HG02885 (cell line): ENCODE measurements at regions not wholly inside any gene's neighbourhood (a gene's known extent, or its start where the extent isn't known, plus 50 kb on each side); places are given as distances from the start of the nearest gene placed in this dataset.

Source experiments
- ATAC-seq: cut with Tn5 transposase; IDR thresholded peaks from one replicate; pipeline ENCODE4 v1.9.1; 2021; ENCODE audit warnings: mild to moderate bottlenecking; ENCODE audit not compliant: unreplicated experiment, poor library complexity

DNA sequence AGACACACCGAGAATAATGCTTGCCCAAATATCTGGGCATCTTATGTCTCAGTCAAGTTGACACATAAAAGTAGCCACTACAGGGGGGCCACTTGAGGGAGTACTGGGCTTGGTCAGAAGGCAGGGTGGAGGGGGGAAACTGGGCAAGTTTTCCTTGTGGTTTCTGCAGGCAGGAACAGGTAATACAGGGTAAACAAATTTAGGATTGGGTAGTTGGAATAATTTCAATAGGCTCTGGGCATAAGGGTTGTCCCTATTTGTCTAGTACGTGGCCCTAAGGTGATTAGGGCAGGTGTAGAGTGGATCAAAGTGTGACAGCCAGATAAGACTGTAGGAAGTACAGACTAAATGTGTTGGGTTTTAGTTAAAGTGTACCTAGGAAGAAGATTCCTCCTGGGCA lies 353.1 kb downstream of the TLE4 start:
- ATAC-seq, result no peak

DNA sequence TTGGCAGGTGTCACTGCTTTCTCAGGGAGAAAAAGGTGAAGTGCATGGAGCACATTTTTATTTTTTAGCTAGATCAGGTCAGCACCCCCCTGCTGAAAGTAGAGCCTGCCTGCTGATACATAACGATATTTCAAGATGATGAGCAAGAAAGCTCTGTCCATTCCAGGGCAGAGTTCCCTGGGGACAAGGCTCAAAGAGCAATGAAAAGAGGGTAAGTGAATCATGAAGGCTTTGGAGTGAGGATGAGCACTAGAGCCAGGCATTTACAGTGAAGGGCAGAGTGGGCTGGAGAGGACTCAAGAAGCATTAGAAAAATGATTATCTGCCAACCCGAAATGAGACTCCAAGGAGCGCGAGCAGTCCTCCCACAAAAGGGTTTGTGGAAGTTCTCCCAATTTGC lies 345.7 kb downstream of the TLE4 start:
- no peak for ATAC-seq

DNA sequence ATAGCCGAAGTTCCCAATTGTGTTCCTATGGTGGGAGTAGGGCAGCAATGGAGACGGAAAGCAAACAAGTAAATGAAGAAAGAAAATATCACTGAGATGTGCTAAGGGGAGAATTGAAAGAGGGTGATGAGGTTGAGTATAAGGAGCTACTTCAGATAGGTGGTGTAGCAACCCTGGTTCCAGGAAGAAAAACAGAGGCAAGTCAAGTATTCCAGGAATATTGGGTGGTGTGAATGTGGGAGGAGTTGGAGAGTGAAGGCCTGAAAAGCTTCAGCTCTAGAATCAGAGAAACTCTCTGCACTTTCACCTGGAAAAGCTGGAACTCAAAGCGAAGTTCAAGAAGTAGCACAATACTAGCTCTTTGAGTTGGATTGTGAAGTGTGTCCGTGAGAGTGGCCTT lies 342.1 kb downstream of the TLE4 start:
- ATAC-seq, result no peak

DNA sequence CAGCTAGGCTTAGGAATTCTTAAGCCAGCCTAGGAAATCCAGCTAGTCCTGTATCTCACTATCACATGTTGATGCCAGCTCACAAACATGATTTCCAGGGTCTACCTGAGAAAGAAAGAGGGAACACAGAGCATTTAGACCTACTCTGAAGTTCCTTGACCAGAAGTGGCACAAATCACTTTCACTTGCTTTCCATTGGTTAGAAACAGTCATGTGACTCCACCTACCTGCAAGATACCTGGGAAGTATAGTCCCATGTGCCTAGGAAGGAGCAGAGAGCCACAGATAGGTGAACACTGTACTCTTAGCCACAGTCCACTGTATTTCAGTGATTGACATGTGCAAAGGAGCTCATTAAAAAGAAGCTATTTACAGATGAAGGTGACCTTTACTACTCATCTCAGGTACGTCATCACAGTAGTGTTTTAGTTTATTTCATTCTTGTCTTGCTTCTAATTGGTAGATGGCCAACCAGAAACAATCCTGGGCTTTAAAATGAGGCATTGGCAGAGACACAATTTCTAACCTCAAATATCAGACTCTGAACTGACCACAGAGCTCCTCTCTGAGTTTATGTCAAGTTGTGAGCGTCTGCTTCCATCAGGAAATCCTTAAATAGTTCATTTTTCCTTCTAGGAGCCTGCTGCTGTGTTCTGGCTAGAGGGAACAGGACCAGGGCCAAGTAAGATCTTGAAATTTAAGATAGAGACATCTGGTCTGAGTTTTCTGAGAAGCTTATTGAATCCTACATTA lies 340.7 kb downstream of the TLE4 start:
- ATAC-seq, result no peak

DNA sequence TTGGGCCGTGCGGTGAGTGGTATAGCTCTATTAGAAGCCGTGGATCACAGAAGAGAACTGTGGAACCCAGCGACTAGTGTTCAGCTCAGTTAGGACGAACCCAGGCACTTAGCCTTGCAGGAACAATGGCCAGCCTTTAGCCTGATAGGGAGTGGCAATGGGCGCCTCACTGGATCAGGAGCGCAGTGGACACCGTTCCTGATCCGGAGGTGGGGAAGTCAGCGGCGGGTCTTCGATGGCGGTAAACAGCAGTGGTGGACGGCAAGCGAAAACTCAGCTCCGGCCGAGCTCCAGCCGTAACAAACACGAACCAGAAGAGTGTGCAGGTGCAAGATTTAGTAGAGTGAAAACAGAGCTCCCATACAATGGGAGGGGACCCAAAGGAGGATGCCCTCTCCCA lies 340.0 kb downstream of the TLE4 start:
- no peak for ATAC-seq

DNA sequence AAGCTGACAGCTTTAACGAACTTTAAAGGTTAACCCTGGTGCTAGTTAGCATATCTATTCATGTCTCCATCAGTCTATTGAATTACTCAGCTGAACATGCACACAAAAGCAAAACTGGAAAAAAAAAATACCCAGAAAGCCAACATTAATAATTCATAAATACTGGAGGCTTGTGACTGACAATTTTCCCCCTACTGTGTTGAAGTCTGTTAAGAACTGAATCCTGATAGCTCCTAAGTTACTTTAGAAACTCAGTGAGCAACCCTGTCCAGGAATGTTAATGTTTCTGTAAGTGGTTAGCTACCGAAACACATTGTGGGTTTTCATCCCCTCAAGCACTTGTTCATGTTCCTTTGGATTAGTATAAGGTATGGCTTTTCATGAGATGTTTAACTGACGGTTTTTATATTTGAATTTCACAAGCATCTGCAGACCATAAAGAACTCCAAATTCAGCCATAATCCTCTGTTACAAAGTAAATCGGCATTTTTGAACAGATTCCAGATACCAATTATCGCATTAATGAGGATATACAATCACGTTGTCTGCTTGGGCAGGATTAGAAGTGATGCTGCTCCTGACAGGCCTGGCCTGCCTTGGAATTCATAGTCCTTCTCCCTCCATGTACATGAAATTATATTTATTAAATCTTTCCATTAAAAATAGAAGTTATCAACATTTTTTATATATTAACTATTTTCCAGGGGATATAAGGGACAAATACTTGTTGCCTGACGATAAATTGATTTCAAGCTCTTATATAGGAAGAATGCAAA lies 331.2 kb downstream of the TLE4 start:
- no peak for ATAC-seq

DNA sequence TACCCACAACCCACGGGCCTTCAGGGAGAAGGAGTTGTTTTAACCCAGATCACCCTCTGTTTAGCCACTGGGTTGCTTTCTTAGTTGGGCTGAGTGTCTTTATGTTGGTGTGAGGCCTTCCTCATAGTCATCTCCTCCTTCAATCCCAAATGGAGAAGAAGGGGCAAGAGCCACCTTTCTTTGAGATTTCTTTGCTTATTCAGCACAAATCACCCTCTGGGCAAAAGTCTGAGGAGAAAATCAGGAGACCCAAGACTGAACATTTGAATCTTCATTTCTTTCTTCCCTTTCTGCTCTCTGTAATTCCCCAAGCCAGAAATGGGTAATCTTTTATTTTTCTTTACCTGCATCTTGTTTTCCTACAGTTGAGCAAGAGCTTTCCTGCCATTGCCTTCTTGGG lies 329.0 kb downstream of the TLE4 start:
- ATAC-seq, result no peak

DNA sequence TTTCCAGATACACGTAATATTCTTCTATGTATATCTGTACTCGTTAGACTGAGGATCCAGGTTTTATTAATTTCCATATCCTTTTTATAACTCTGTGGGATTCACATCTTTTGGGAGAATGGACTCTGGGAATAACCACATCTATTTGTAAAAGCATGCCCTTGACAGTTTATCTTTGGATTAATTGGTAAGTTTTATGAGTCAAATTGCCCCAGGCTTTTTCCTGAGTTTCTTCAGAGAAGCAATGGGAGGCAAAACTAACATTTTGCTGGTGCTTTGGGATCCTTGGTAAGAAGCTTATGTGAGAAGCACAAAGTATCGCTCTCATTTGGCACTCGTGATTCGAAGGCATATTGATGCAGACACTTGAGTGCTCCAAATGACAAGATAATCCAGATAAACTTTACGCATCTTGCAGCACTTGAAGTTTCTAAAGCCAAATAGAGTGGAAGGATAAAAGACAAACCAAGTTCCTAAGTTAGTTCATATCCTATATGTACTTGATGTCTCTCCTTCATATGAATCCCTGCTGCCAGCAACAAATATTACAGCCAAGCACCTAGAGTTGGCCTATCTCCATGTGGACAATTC lies 324.7 kb downstream of the TLE4 start:
- ATAC-seq, result no peak

DNA sequence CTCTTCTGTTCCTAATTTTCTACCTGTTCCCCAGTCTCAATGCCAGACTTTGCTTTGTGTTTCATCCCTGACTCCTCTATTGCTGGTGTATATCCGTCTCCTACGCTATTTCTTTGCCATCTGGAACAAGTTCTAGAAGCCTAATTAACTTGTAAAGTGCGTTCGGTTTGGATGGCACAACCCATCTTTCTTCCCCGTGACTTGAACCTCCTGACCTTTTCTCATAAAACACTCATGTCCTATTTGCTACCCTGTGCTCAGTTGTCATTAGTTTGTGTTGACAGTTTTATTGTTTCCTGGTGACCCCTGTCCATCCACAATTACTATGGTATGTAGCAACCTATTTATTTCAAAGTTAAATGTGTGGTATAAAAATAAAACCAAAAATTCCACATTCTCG lies 323.5 kb downstream of the TLE4 start:
- ATAC-seq, result no peak

DNA sequence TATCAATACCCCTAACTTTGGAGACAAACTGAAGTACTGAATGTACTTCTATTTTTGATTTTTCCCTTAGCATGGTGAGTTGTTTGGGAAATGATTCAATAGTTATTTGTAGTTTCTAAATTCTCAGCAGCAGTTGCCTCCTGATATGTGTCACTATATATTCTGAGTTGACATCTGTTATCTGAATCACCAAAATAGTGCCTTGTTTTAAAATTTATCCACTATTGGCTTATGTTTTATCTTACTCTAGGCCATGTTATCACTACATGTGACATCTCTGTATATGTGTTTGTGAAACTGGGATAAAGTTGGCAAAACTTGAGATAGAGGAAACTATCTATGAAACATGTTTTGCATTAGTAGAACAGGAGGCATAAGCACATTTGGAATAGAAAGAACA lies 317.6 kb downstream of the TLE4 start:
- no peak for ATAC-seq

DNA sequence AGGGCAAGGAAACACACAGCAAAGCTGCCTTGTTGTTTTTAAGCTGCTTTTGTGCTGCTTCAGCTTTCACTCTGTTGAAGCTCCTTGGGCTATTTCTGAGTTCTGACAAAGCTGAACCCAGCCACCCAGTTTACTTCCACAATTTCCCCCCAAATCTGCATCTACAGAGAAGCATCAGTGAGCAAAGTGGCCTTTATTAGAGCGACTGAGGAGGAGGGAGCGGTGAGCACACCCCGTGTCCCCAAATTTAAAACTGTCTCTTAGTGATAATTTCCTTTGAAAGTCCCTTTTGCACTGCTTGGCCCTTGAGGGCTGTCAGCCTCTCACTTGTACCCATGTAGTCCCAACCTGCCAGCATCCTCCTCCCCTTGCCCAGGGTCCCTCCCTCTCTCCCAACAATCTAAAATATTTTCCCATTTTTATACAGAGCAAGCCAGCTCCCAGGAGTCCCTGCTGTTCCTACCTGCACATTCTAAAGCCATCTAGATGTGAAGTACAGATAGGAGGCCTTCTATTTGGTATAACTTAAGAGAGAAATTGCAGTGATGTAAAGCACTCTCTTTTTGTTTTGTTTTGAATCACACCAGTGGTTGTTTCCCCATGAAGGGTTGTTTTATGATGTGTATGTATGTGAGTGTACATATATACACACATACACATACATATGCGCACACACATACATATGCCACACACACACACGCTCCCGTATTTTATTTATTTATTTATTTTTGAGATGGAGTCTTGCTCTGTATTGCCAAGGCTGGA lies 313.5 kb downstream of the TLE4 start:
- ATAC-seq, result no peak

DNA sequence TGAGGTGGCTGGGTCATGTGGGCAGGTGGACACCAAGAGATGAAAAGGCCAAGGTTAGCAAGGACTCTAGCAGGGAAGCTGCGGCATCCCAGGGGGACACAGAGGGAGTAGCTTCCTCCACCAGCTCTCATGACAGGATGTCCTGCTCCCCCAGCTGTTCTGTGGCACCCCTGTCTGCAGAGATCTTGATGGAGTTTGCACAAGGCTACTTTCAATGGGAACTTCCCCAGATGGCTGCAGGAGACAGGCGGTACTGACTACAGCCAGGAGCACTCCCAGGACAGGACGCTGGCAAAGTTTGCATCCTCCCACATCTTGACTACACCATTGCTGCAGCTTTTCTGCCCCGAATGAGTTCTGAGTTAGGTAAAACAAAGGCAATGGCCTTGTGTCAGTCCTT lies 312.8 kb downstream of the TLE4 start:
- no peak for ATAC-seq

DNA sequence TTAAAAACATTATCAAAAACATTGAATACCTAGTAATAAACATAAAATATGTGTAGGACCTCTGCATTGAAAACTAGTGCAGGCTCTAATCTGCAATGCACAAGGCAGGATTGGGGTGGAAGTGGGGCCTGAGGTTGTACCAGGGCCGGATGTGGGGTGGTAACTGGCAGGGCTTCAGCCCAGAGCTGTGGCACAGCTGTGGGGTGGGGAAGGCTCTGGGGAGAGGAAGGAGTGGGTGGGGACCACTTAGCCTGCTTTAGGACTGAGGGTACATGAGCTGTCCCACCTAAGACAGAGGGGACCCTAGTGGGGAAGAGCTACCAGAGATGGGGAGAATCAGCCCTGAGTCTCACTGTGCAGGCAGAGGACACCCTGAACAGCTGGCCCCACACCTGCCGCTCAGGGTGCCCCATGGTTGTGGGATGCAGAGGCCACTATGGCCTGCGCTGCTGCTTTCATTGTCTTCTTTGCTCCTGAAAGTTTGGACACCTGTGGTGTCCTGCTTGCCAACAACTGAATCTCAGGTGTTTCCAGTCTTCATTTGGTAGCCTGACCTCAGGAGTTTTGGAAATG lies 311.4 kb downstream of the TLE4 start:
- peak; percentile 40 for ATAC-seq

DNA sequence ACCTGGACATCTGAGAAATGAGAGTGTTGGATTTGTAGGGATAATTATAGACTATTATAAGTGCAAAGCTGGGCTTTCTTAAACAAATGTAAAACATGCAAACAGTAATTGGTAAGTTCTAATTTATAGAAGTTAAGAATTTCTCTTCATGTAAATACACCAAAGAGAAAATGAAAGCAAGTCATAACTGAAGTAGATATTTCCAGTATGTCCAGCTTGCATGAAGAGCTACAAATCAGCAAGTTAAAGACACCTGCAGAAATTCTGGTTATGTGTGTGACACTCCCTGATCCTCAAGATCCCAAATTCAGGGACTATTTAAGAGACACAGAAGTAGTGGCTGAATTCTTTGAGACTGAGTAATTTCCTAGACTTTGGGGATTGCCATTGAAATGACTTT lies 308.9 kb downstream of the TLE4 start:
- peak; percentile 61 for ATAC-seq

DNA sequence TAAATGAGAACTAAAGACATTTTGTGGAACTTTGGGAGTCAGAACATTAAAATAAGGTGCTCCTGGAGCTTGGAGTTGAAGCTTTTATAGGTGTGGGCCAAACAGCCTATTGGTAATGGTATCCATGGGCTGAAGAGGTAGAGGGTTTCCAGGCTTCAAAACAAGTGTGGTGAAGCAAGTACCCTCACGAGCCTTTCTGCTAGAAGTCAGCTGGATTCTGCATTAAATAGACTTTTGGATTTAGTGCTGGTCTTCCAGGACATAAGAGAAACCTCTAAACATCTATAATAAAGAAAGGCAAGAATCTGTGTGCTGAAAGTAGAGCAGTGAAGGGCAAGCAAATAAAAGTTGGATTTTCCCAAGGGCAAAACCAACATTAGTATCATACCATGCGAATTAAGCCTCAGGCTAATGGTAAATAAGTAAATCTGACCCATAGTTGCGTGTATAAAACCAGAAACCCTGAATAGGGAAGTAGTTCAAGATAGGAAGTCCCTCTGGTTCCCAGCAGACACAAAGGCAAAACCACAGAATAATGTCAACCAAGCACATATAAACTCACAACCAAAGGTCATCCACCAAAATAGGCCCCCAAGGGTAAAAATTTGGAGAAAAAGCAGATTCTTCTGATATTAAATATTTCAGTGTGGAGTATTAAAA lies 306.3 kb downstream of the TLE4 start:
- peak; percentile 67 for ATAC-seq

DNA sequence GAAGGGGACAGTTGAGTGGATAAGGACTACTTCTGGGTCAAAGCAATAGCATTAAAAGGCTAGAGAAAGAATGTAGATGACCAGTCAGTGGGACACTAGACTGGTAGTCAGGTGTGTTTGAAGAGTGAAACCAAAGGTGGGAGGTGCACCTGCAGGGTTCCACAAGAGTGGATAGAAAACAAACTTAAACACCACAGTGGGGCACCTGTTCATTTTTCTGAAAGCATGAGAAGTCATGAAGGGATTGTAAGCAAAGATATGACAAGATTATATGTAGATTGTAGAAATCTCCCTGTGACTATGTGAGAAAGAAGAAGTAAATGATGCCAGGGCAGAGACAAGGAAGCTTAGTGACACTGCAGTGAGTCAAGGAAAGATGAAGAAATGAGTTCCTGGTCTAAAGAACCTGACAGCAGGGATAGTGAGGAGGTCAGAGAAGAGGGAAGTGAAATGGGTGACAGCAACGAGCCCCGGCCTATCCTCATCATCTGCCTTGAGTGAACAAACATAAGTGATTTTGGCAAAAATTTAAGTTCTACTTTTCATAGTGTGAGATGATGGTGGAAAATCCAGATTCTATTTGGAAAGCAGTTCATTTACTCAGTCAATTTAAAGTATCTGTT lies 296.9 kb downstream of the TLE4 start:
- peak; percentile 60 for ATAC-seq

DNA sequence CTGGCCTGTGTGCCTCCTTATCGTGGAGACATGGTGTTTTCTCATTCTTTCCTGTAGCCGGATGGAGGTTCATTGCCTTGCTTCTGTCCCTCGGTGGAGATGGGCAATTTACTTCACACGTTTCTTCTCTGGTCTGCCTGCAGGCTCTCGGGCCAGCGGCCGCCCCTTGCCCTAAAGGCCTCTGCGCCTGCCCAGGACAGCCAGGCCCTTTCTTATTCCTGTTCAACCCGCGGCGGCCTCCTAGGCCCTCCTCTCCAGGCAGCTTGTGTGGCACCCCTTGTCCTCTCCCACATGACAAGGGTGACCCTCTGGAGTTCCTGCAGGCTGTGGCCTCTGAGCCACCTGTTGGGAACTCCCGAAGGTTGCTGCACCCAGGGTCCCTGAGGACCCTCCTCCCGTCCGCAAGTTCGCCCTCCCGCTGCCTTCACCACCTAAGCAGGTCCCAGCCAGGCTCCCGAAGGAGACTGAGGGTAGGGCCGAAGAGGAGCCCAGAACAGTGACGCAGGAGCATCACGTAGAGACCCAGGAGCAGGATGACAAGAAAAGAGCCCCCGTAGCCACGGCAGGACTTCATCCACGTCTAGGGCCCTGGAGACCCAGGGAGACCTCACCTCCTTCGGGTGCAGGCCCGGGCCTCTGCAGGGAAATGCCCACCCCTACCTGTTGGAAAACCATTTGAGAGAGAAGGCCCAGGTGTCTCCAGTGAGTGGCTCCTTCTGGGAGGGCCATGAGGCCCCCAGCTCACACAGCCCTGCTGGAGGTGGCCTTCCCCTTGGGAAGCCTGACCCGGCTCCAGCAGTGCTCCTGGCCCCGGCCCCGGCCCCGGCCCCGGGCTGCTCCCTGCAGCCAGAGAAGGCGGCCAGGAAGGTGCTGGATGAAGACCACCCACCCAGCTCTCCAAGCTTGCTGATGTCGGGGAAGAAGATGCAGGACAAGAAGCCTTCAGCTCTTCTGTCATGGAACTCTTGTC lies 291.4 kb downstream of the TLE4 start:
- ATAC-seq, result no peak

DNA sequence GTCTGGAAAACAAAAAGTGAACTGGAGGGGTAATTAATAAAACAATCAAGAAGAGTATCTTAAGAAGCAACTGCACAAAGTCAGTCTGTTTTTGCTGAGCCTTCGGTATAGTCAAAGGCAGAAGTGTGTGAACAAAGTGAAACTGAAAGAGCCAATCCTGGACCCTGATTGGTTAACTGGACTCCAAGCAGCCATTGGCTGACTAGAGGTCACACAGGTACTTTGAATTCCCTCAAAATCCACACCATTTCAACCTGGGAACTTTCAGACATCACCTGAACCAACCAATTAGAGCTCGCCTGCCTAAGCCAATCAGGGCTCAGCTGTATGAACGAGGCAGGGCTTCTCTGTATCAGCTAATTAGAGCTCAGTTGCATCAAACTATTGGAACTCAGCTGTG lies 286.7 kb downstream of the TLE4 start:
- ATAC-seq, result peak; percentile 77
